ENCODE measurements at regions not wholly inside any gene's neighbourhood (a gene's known extent, or its start where the extent isn't known, plus 50 kb on each side); places are given as distances from the start of the nearest gene placed in this dataset.

DNA sequence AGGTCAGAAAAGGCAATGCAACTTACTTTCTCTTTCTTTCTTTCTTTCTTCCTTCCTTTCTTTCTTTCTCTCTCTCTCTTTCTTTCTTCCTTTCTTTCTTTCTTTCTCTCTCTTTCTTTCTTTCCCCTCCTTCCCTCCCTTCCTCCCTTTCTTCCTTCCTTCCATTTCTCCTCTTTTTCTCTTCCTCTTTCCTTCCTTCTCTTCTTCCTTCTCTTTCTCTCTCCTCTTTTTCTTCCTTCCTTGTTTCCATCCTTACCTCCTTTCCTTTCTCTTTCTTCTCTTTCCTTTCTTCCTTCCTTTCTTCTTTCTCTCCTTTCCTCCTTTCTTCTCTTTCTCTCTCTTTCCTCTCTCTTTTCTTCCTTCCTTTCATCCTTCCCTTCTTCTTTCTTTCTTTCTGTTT is 819.8 kb upstream of the SOX9 start:
- Histone ChIP-seq H4K20me1 (ENCODE audit: low read length) (no peaks in the 10 kb centered on the region), H3K27ac (ENCODE audit: low read length) (no peak overlapping the region), H3K27me3 (ENCODE audit: low read length) (no peaks in the 10 kb centered on the region), H3K9me2 (replicated peaks; ENCODE audit: low read length) (no peaks in the 10 kb centered on the region; the same call in 1 of the 2 replicates), H3K9ac (ENCODE audit: low read length) (no peak overlapping the region), H3K36me3 (ENCODE audit: low read depth, low read length) (no peaks in the 10 kb centered on the region), H3K4me3 (ENCODE audit: low read length) (no peak overlapping the region), H3K4me1 (ENCODE audit: insufficient read depth, low read length) (peaks cover 8% of the 10 kb centered on the region; the same call in 1 of the 2 replicates), H3K4me2 (ENCODE audit: low read length) (no peak overlapping the region), H2AFZ (ENCODE audit: low read length) (no peak overlapping the region), H3F3A (ENCODE audit: low read length, unreplicated experiment) (no peaks in the 10 kb centered on the region), H3K79me2 (ENCODE audit: low read length) (no peaks in the 10 kb centered on the region), H3K9me3 (ENCODE audit: low read length) (0 out of 2 replicates have a peak, but pooled peaks cover 3% of the 10 kb centered on the region)
- no TSS peak for BruUV-seq (replicated peaks)
- intact Hi-C loops (cut with micrococcal nuclease): no loop called here
- no peak for ATAC-seq
- CTCF ChIA-PET: no interaction called here
- TF ChIP-seq, protein P1, sequence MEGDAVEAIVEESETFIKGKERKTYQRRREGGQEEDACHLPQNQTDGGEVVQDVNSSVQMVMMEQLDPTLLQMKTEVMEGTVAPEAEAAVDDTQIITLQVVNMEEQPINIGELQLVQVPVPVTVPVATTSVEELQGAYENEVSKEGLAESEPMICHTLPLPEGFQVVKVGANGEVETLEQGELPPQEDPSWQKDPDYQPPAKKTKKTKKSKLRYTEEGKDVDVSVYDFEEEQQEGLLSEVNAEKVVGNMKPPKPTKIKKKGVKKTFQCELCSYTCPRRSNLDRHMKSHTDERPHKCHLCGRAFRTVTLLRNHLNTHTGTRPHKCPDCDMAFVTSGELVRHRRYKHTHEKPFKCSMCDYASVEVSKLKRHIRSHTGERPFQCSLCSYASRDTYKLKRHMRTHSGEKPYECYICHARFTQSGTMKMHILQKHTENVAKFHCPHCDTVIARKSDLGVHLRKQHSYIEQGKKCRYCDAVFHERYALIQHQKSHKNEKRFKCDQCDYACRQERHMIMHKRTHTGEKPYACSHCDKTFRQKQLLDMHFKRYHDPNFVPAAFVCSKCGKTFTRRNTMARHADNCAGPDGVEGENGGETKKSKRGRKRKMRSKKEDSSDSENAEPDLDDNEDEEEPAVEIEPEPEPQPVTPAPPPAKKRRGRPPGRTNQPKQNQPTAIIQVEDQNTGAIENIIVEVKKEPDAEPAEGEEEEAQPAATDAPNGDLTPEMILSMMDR (conservative IDR thresholded peaks at IDR 0.05; ENCODE audit: low read depth, low read length): no peak
- TF ChIP-seq EZH2phosphoT487 (IDR thresholded peaks at IDR 0.05; ENCODE audit: borderline replicate concordance, low read length): no peak
- no peak for TF ChIP-seq EZH2 (IDR thresholded peaks at IDR 0.05; ENCODE audit: low read length, unreplicated experiment)
- POLR2A ChIA-PET (ENCODE audit: unreplicated experiment): no interaction called here
- DNase-seq: no peak

- ATAC-seq: no peak
- no TSS peak for BruUV-seq (replicated peaks)
Observed at GRCh38 chr17:71302721-71303549, 817.9 kb upstream of the SOX9 start.

More at GRCh38 chr17:71302721-71303549, 817.9 kb upstream of the SOX9 start:
- Histone ChIP-seq H3K4me1 (ENCODE audit: insufficient read depth, low read length) (peaks cover 8% of the 10 kb centered on the region; the same call in 1 of the 2 replicates), H3K4me2 (ENCODE audit: low read length) (no peak overlapping the region), H3K9me3 (ENCODE audit: low read length) (0 out of 2 replicates have a peak, but pooled peaks cover 3% of the 10 kb centered on the region), H3K79me2 (ENCODE audit: low read length) (no peaks in the 10 kb centered on the region), H3K9me2 (replicated peaks; ENCODE audit: low read length) (no peaks in the 10 kb centered on the region; the same call in 1 of the 2 replicates), H3F3A (ENCODE audit: low read length, unreplicated experiment) (no peaks in the 10 kb centered on the region), H3K36me3 (ENCODE audit: low read depth, low read length) (no peaks in the 10 kb centered on the region), H2AFZ (ENCODE audit: low read length) (no peak overlapping the region), H3K27me3 (ENCODE audit: low read length) (no peaks in the 10 kb centered on the region), H3K4me3 (ENCODE audit: low read length) (no peak overlapping the region), H4K20me1 (ENCODE audit: low read length) (no peaks in the 10 kb centered on the region), H3K27ac (ENCODE audit: low read length) (peak overlapping the region; percentile 40), H3K9ac (ENCODE audit: low read length) (no peak overlapping the region)
- no peak for TF ChIP-seq EZH2 (IDR thresholded peaks at IDR 0.05; ENCODE audit: low read length, unreplicated experiment)
- no peak for TF ChIP-seq EZH2phosphoT487 (IDR thresholded peaks at IDR 0.05; ENCODE audit: borderline replicate concordance, low read length)
- TF ChIP-seq, protein P1 (conservative IDR thresholded peaks at IDR 0.05; ENCODE audit: low read depth, low read length): no peak
- DNase-seq: peak; percentile 54
- CTCF ChIA-PET: no interaction called here
- POLR2A ChIA-PET (ENCODE audit: unreplicated experiment): no interaction called here
- intact Hi-C loops (cut with micrococcal nuclease): no loop called here
